Thyroid gland (tissue), 4 donors: ENCODE measurements at regions not wholly inside any gene's neighbourhood (a gene's known extent, or its start where the extent isn't known, plus 50 kb on each side); places are given as distances from the start of the nearest gene placed in this dataset.

Experiments used
- DNase-seq, 2 donors: peaks; one replicate each; pipeline ENCODE4 v3.0.0-alpha.2; 2019
- H3K27ac ChIP-seq, 3 donors: fragments of 200-600 bp; sonication (generic); 1 replicate in 2 of 3; 2 replicates in 1 of 3; pipeline ENCODE4 v1.5.1; 2016 to 2019; ENCODE audit warnings: mild to moderate bottlenecking in 1 of 3, moderate library complexity in 1 of 3
- H3K27me3 ChIP-seq: fragments of 200-600 bp; sonication (generic); one replicate; pipeline ENCODE4 v1.5.1; 2019
- H3K36me3 ChIP-seq, 2 donors: fragments of 200-600 bp; sonication (generic); one replicate each; pipeline ENCODE4 v1.5.1; 2016 to 2019
- H3K4me1 ChIP-seq, 2 donors: fragments of 200-600 bp; sonication (generic); one replicate each; pipeline ENCODE4 v1.5.1; 2017 to 2019
- H3K4me3 ChIP-seq, 3 donors: fragments of 200-600 bp; sonication (generic); replicated peaks in 1 of 3; 1 replicate in 2 of 3; 2 replicates in 1 of 3; pipeline ENCODE4 v1.5.1; 2016; ENCODE audit warnings: mild to moderate bottlenecking in 1 of 3
- H3K9me3 ChIP-seq: fragments of 200-600 bp; sonication (generic); one replicate; pipeline ENCODE4 v1.5.1; 2017
- CTCF ChIP-seq, 6 experiments: fragments of 200-600 bp in 3 of 6; fragments of 450-650 bp in 3 of 6; sonication (generic) in 3 of 6; IDR thresholded peaks; one replicate each; pipeline ENCODE4 v1.5.1; 2016 to 2019; ENCODE audit warnings: antibody characterized with exemption in 6 of 6, mild to moderate bottlenecking in 2 of 6, inconsistent platforms in 1 of 6, moderate library complexity in 1 of 6
- POLR2A ChIP-seq, 2 donors: fragments of 450-650 bp; IDR thresholded peaks; one replicate each; pipeline ENCODE4 v1.6.1; 2017; ENCODE audit warnings: antibody characterized with exemption in 2 of 2, mild to moderate bottlenecking in 2 of 2, moderate library complexity in 1 of 2
- WGBS, 2 donors: methylation state at CpG; one replicate each; pipeline ENCODE4 v1.1.5; 2017; 5-methylcytosine and 5-hydroxymethylcytosine counted together
- intact Hi-C: fragments of 100-400 bp; cut with DNase I; formaldehyde crosslinking; loops from one replicate; pipeline ENCODE4 v1.15.1; 2023

GRCh38 chr3:182178488-182179200 is 466.9 kb downstream of the SOX2 start:
- no peaks in the 10 kb centered on the region for H3K9me3 ChIP-seq

GRCh38 chr3:182179631-182180030 is 467.9 kb downstream of the SOX2 start:
- Histone ChIP-seq H3K9me3 (no peaks in the 10 kb centered on the region), H3K4me3 (no peak overlapping the region), H3K36me3 (no peaks in the 10 kb centered on the region), H3K4me1 (no peaks in the 10 kb centered on the region), H3K27ac (no peak overlapping the region), H3K27me3 (no peaks in the 10 kb centered on the region)
- no peak for TF ChIP-seq POLR2A (IDR thresholded peaks at IDR 0.05)
- no peak for TF ChIP-seq CTCF (IDR thresholded peaks at IDR 0.05)
- 94 to 95% methylated on average over 1 of the region's 1 CpG for WGBS, 2 donors
- intact Hi-C loops: no loop called here
- no peak for DNase-seq

More at GRCh38 chr3:182178488-182179200, 466.9 kb downstream of the SOX2 start:
- TF ChIP-seq CTCF (IDR thresholded peaks at IDR 0.05) (no peak), POLR2A (IDR thresholded peaks at IDR 0.05) (no peak)
- Histone ChIP-seq H3K27ac (no peak overlapping the region), H3K4me3 (no peak overlapping the region), H3K36me3 (no peaks in the 10 kb centered on the region), H3K4me1 (no peaks in the 10 kb centered on the region), H3K27me3 (no peaks in the 10 kb centered on the region)
- 82 to 86% methylated on average over 5 of the region's 5 CpGs for WGBS, 2 donors
- DNase-seq: no peak
- intact Hi-C loops: no loop called here

GRCh38 chr3:182180654-182181385 is 469.1 kb downstream of the SOX2 start:
- intact Hi-C loops: no loop called here
- Histone ChIP-seq H3K36me3 (no peaks in the 10 kb centered on the region), H3K4me1 (no peaks in the 10 kb centered on the region), H3K9me3 (no peaks in the 10 kb centered on the region), H3K4me3 (no peak overlapping the region), H3K27me3 (no peaks in the 10 kb centered on the region), H3K27ac (no peak overlapping the region)
- no peak for TF ChIP-seq CTCF (IDR thresholded peaks at IDR 0.05)
- no peak for TF ChIP-seq POLR2A (IDR thresholded peaks at IDR 0.05)
- no peak for DNase-seq
- WGBS, 2 donors: 54 to 56% methylated on average over 9 of the region's 9 CpGs

GRCh38 chr3:182182531-182182968 is 470.8 kb downstream of the SOX2 start:
- 80 to 84% methylated on average over 5 of the region's 5 CpGs for WGBS, 2 donors
- no peak for DNase-seq
- intact Hi-C loops: no loop called here
- Histone ChIP-seq H3K9me3 (no peaks in the 10 kb centered on the region), H3K27ac (no peak overlapping the region), H3K4me1 (no peaks in the 10 kb centered on the region), H3K36me3 (no peaks in the 10 kb centered on the region), H3K27me3 (no peaks in the 10 kb centered on the region), H3K4me3 (no peak overlapping the region)
- no peak for TF ChIP-seq POLR2A (IDR thresholded peaks at IDR 0.05)
- TF ChIP-seq CTCF (IDR thresholded peaks at IDR 0.05): no peak
